ENCODE measurements at regions not wholly inside any gene's neighbourhood (a gene's known extent, or its start where the extent isn't known, plus 50 kb on each side); places are given as distances from the start of the nearest gene placed in this dataset.
"Not testable (repeated sequence)": the region's sequence is repeated elsewhere in the genome, so short reads cannot be mapped to it uniquely, and the experiment has no call there.

DNA sequence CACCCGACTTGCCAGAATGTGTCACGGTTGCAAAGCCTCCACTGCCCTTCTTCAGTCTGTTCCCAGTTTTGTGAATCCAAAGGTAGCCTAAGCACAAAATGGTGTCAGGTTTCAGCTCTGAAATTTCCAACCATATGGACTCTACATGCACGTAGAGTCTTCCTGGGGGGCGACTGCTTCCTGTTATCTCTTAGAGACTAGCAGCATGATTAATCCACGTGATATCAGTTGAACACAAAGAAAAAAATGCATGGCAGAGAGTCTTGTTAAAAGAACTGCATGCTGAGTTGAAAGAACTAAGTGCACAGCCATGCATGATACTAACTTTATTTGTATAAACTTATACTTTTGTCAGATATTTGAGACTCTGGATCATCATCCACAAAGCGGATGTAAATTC, 404.4 kb downstream of the SOCS6 start:
- Histone ChIP-seq H3K9me3 (ENCODE audit: insufficient read depth, low read length, severe bottlenecking) (no peaks in the 10 kb centered on the region), H4K20me1 (ENCODE audit: insufficient read depth, low read length) (no peaks in the 10 kb centered on the region), H3K36me3 (ENCODE audit: insufficient read depth, low read length) (no peaks in the 10 kb centered on the region), H3K4me1 (ENCODE audit: insufficient read depth, low read length) (no peaks in the 10 kb centered on the region), H3K79me2 (ENCODE audit: insufficient read depth, low read length) (no peaks in the 10 kb centered on the region), H2AFZ (ENCODE audit: low read depth, low read length) (no peak overlapping the region), H3K9ac (ENCODE audit: low read depth, low read length) (no peak overlapping the region), H3K4me3 (ENCODE audit: low read depth in 1 of 2, low read length in 2 of 2) (no peak overlapping the region), H3K27me3 (ENCODE audit: insufficient read depth, low read length, poor library complexity) (no peaks in the 10 kb centered on the region), H3K4me2 (ENCODE audit: insufficient read depth, low read length) (no peak overlapping the region), H3K27ac (ENCODE audit: low read length) (no peak overlapping the region)
- TF ChIP-seq EZH2 (IDR thresholded peaks at IDR 0.05; ENCODE audit: borderline replicate concordance, low read depth, low read length, severe bottlenecking) (no peak), CTCF (IDR thresholded peaks at IDR 0.05; ENCODE audit: borderline replicate concordance, extremely low read depth, low read length, poor library complexity, severe bottlenecking) (no peak)
- ATAC-seq (ENCODE audit: insufficient read depth, low read depth) (no peak), DNase-seq (no peak)

GRCh38 chr18:70689765-70690164, 400.9 kb downstream of the SOCS6 start:
- not testable (repeated sequence) for DNase-seq; H3K4me3 ChIP-seq (ENCODE audit: low read depth in 1 of 2, low read length in 2 of 2); H4K20me1 ChIP-seq (ENCODE audit: insufficient read depth, low read length); H3K27ac ChIP-seq (ENCODE audit: low read length); H3K4me1 ChIP-seq (ENCODE audit: insufficient read depth, low read length); H3K9me3 ChIP-seq (ENCODE audit: insufficient read depth, low read length, severe bottlenecking); H3K36me3 ChIP-seq (ENCODE audit: insufficient read depth, low read length); H2AFZ ChIP-seq (ENCODE audit: low read depth, low read length); H3K27me3 ChIP-seq (ENCODE audit: insufficient read depth, low read length, poor library complexity); H3K9ac ChIP-seq (ENCODE audit: low read depth, low read length); ATAC-seq (ENCODE audit: insufficient read depth, low read depth); H3K4me2 ChIP-seq (ENCODE audit: insufficient read depth, low read length); H3K79me2 ChIP-seq (ENCODE audit: insufficient read depth, low read length)

- H3K36me3 ChIP-seq (ENCODE audit: insufficient read depth, low read length), result no peaks in the 10 kb centered on the region
- ATAC-seq (ENCODE audit: insufficient read depth, low read depth) (no peak), DNase-seq (no peak)
- TF ChIP-seq CTCF (IDR thresholded peaks at IDR 0.05; ENCODE audit: borderline replicate concordance, extremely low read depth, low read length, poor library complexity, severe bottlenecking) (no peak), EZH2 (IDR thresholded peaks at IDR 0.05; ENCODE audit: borderline replicate concordance, low read depth, low read length, severe bottlenecking) (no peak)
- H2AFZ ChIP-seq (ENCODE audit: low read depth, low read length), result no peak overlapping the region
- H3K27me3 ChIP-seq (ENCODE audit: insufficient read depth, low read length, poor library complexity), result no peaks in the 10 kb centered on the region
- H4K20me1 ChIP-seq (ENCODE audit: insufficient read depth, low read length), result no peaks in the 10 kb centered on the region
- no peaks in the 10 kb centered on the region for H3K9me3 ChIP-seq (ENCODE audit: insufficient read depth, low read length, severe bottlenecking)
- H3K27ac ChIP-seq (ENCODE audit: low read length), result no peak overlapping the region
- no peak overlapping the region for H3K4me2 ChIP-seq (ENCODE audit: insufficient read depth, low read length)
- no peaks in the 10 kb centered on the region for H3K4me1 ChIP-seq (ENCODE audit: insufficient read depth, low read length)
- H3K9ac ChIP-seq (ENCODE audit: low read depth, low read length), result no peak overlapping the region
- H3K79me2 ChIP-seq (ENCODE audit: insufficient read depth, low read length), result no peaks in the 10 kb centered on the region
- no peak overlapping the region for H3K4me3 ChIP-seq (ENCODE audit: low read depth in 1 of 2, low read length in 2 of 2)
These were observed 399.4 kb downstream of the SOCS6 start for GRCh38 chr18:70688286-70688685.

- no peak overlapping the region for H3K9ac ChIP-seq (ENCODE audit: low read depth, low read length)
- no peak overlapping the region for H3K4me2 ChIP-seq (ENCODE audit: insufficient read depth, low read length)
- no peaks in the 10 kb centered on the region for H4K20me1 ChIP-seq (ENCODE audit: insufficient read depth, low read length)
- no peak overlapping the region for H2AFZ ChIP-seq (ENCODE audit: low read depth, low read length)
- H3K4me3 ChIP-seq (ENCODE audit: low read depth in 1 of 2, low read length in 2 of 2), result no peak overlapping the region
- no peaks in the 10 kb centered on the region for H3K4me1 ChIP-seq (ENCODE audit: insufficient read depth, low read length)
- H3K27ac ChIP-seq (ENCODE audit: low read length), result no peak overlapping the region
- TF ChIP-seq EZH2 (IDR thresholded peaks at IDR 0.05; ENCODE audit: borderline replicate concordance, low read depth, low read length, severe bottlenecking) (no peak), CTCF (IDR thresholded peaks at IDR 0.05; ENCODE audit: borderline replicate concordance, extremely low read depth, low read length, poor library complexity, severe bottlenecking) (no peak)
- ATAC-seq (ENCODE audit: insufficient read depth, low read depth) (no peak), DNase-seq (no peak)
- H3K36me3 ChIP-seq (ENCODE audit: insufficient read depth, low read length), result no peaks in the 10 kb centered on the region
- H3K9me3 ChIP-seq (ENCODE audit: insufficient read depth, low read length, severe bottlenecking), result no peaks in the 10 kb centered on the region
- H3K27me3 ChIP-seq (ENCODE audit: insufficient read depth, low read length, poor library complexity), result no peaks in the 10 kb centered on the region
- H3K79me2 ChIP-seq (ENCODE audit: insufficient read depth, low read length), result no peaks in the 10 kb centered on the region
These were observed 396.0 kb downstream of the SOCS6 start for GRCh38 chr18:70684821-70685220.
